IMR-90 (cell line): ENCODE measurements at regions not wholly inside any gene's neighbourhood (a gene's known extent, or its start where the extent isn't known, plus 50 kb on each side); places are given as distances from the start of the nearest gene placed in this dataset.

Source experiments
- ATAC-seq: fragments of 200-7000 bp; cut with Tn5 transposase; 2 replicates; pipeline ENCODE4 v1.9.1; 2020; ENCODE audit warnings: low read depth, mild to moderate bottlenecking, moderate library complexity
- BruUV-seq: library from RNA; stranded (reverse); fragments of 400-500 nt; replicated peaks from 2 replicates; lab custom pipeline; 2021; lab: Mats Ljungman, UMichigan
- CTCF ChIA-PET: fragments of 300-600 bp; formaldehyde crosslinking; extraction: SDS; loops from one replicate; lab custom pipeline; 2021; ENCODE audit warnings: antibody characterized with exemption; lab: Yijun Ruan, JAX
- POLR2A ChIA-PET: fragments of 300-600 bp; sonication (Branson Sonifier 250); formaldehyde crosslinking; loops from one replicate; lab custom pipeline; 2022; ENCODE audit warnings: antibody characterized with exemption; ENCODE audit not compliant: unreplicated experiment; lab: Charles Lee
- DNase-seq: peaks from one replicate; pipeline ENCODE4 v3.0.0; 2013
- H2AFZ ChIP-seq: replicated peaks from 2 replicates; pipeline ENCODE3; 2013; ENCODE audit warnings: low read length, mild to moderate bottlenecking; ENCODE audit not compliant: poor library complexity
- H2AK5ac ChIP-seq: 2 replicates; pipeline ENCODE4 v1.6.1; 2013; ENCODE audit warnings: low read depth, low read length, inconsistent platforms
- H2AK9ac ChIP-seq: replicated peaks from 2 replicates; pipeline ENCODE3; 2013; ENCODE audit warnings: mild to moderate bottlenecking, low read depth, low read length, moderate library complexity; ENCODE audit not compliant: poor library complexity
- H2BK120ac ChIP-seq: 2 replicates; pipeline ENCODE4 v1.6.1; 2013; ENCODE audit warnings: low read depth, low read length, inconsistent platforms
- H2BK15ac ChIP-seq: 3 replicates; pipeline ENCODE4 v1.6.1; 2013; ENCODE audit warnings: low read depth, low read length, inconsistent platforms
- H2BK20ac ChIP-seq: 2 replicates; pipeline ENCODE4 v1.6.1; 2013; ENCODE audit warnings: low read depth, mild to moderate bottlenecking, inconsistent platforms, low read length, moderate library complexity
- H2BK5ac ChIP-seq: 2 replicates; pipeline ENCODE4 v1.6.1; 2013; ENCODE audit warnings: mild to moderate bottlenecking, low read depth, low read length, inconsistent platforms; ENCODE audit not compliant: poor library complexity, severe bottlenecking
- H3K14ac ChIP-seq: replicated peaks from 2 replicates; pipeline ENCODE4 v1.6.1; 2013; ENCODE audit warnings: low read depth, low read length, inconsistent platforms
- H3K18ac ChIP-seq: 2 replicates; pipeline ENCODE4 v1.6.1; 2013; ENCODE audit warnings: low read depth, low read length, control low read depth
- H3K23ac ChIP-seq: 2 replicates; pipeline ENCODE4 v1.6.1; 2013; ENCODE audit warnings: low read depth, low read length, inconsistent platforms
- H3K27ac ChIP-seq: 2 replicates; pipeline ENCODE4 v1.5.1; 2013; ENCODE audit warnings: mild to moderate bottlenecking, control low read depth, low read length; ENCODE audit not compliant: insufficient read depth
- H3K27me3 ChIP-seq: 2 replicates; pipeline ENCODE4 v1.6.1; 2013; ENCODE audit warnings: low read length; ENCODE audit not compliant: control insufficient read depth, insufficient read depth
- H3K36me3 ChIP-seq: 2 replicates; pipeline ENCODE4 v1.6.1; 2013; ENCODE audit warnings: low read length, mixed read lengths; ENCODE audit not compliant: control insufficient read depth, insufficient read depth
- H3K4ac ChIP-seq: 2 replicates; pipeline ENCODE4 v1.6.1; 2013; ENCODE audit warnings: low read depth, low read length, inconsistent platforms
- H3K4me1 ChIP-seq: 2 replicates; pipeline ENCODE4 v1.6.1; 2013; ENCODE audit warnings: low read length, mixed read lengths; ENCODE audit not compliant: control insufficient read depth, insufficient read depth
- H3K4me2 ChIP-seq: 2 replicates; pipeline ENCODE4 v1.6.1; 2013; ENCODE audit warnings: low read depth, mild to moderate bottlenecking, control low read depth, low read length, moderate library complexity
- H3K4me3 ChIP-seq: 2 replicates; pipeline ENCODE4 v1.5.1; 2013; ENCODE audit warnings: low read depth, mild to moderate bottlenecking, control low read depth, low read length, moderate library complexity; ENCODE audit not compliant: insufficient read depth
- H3K56ac ChIP-seq: 2 replicates; pipeline ENCODE4 v1.6.1; 2013; ENCODE audit warnings: low read length, inconsistent platforms; ENCODE audit not compliant: insufficient read depth; ENCODE audit errors: extremely low read depth
- H3K79me1 ChIP-seq, 2 experiments: 2 replicates each; pipeline ENCODE4 v1.6.1; 2013; ENCODE audit warnings: low read length in 2 of 2, inconsistent platforms in 1 of 2, low read depth in 1 of 2
- H3K9ac ChIP-seq: 2 replicates; pipeline ENCODE4 v1.6.1; 2013; ENCODE audit warnings: low read depth, low read length, control low read depth
- H3K9me1 ChIP-seq: 2 replicates; pipeline ENCODE4 v1.6.1; 2013; ENCODE audit warnings: low read length, inconsistent platforms; ENCODE audit not compliant: insufficient read depth
- H3K9me3 ChIP-seq: 2 replicates; pipeline ENCODE4 v1.6.1; 2013; ENCODE audit warnings: low read length; ENCODE audit not compliant: control insufficient read depth, insufficient read depth
- H4K20me1 ChIP-seq: 2 replicates; pipeline ENCODE4 v1.6.1; 2013; ENCODE audit warnings: low read length, inconsistent platforms; ENCODE audit not compliant: insufficient read depth
- H4K5ac ChIP-seq: 2 replicates; pipeline ENCODE4 v1.6.1; 2013; ENCODE audit warnings: mild to moderate bottlenecking, low read depth, low read length, control low read depth
- H4K8ac ChIP-seq, 2 experiments: 2 replicates each; pipeline ENCODE4 v1.6.1; 2013; ENCODE audit warnings: low read depth in 2 of 2, low read length in 2 of 2, control low read depth in 1 of 2, inconsistent platforms in 1 of 2
- H4K91ac ChIP-seq: 2 replicates; pipeline ENCODE4 v1.6.1; 2013; ENCODE audit warnings: low read depth, low read length, inconsistent platforms; ENCODE audit not compliant: insufficient read depth
- ELK1 ChIP-seq: fragments of 150-350 bp; IDR thresholded peaks from 2 replicates; pipeline ENCODE4 v1.6.1; 2016; ENCODE audit warnings: low read depth, mild to moderate bottlenecking, low read length, moderate library complexity, borderline replicate concordance
- MAFK ChIP-seq: IDR thresholded peaks from 2 replicates; pipeline ENCODE4 v1.6.1; 2012; ENCODE audit warnings: low read depth, low read length, improper control_type of control experiment
- MXI1 ChIP-seq: IDR thresholded peaks from 2 replicates; pipeline ENCODE4 v1.6.1; 2012; ENCODE audit warnings: low read depth, mild to moderate bottlenecking, low read length, moderate library complexity, borderline replicate concordance
- POLR2A ChIP-seq: IDR thresholded peaks from 2 replicates; pipeline ENCODE4 v1.6.1; 2012; ENCODE audit warnings: mild to moderate bottlenecking, low read depth, low read length
- RAD21 ChIP-seq: IDR thresholded peaks from 2 replicates; pipeline ENCODE4 v1.6.1; 2012; ENCODE audit warnings: low read length, improper control_type of control experiment
- WGBS, 2 experiments: methylation state at CpG; one replicate each; pipeline versions ENCODE4 v1.1.5 to v1.1.7; 2013; ENCODE audit warnings: missing lambda C conversion rate in 2 of 2; ENCODE audit not compliant: insufficient read length in 1 of 2; ENCODE audit errors: extremely low coverage in 2 of 2; 5-methylcytosine and 5-hydroxymethylcytosine counted together
- dilution Hi-C: fragments of 300-500 bp; cut with HindIII; formaldehyde crosslinking; loops from one replicate; pipeline ENCODE4 v1.14.3; 2018; ENCODE audit warnings: low sequenced_read_pairs; ENCODE audit not compliant: unreplicated experiment
- in situ Hi-C: fragments of 300-500 bp; cut with MboI; formaldehyde crosslinking; loops from 3 replicates; pipeline ENCODE4 v1.14.3; 2019; ENCODE audit warnings: low sequenced_read_pairs, inconsistent platforms, mixed read lengths
- intact Hi-C: fragments of 100-400 bp; cut with micrococcal nuclease; formaldehyde crosslinking; loops from 2 replicates; pipeline ENCODE4 v1.10.0; 2022

DNA sequence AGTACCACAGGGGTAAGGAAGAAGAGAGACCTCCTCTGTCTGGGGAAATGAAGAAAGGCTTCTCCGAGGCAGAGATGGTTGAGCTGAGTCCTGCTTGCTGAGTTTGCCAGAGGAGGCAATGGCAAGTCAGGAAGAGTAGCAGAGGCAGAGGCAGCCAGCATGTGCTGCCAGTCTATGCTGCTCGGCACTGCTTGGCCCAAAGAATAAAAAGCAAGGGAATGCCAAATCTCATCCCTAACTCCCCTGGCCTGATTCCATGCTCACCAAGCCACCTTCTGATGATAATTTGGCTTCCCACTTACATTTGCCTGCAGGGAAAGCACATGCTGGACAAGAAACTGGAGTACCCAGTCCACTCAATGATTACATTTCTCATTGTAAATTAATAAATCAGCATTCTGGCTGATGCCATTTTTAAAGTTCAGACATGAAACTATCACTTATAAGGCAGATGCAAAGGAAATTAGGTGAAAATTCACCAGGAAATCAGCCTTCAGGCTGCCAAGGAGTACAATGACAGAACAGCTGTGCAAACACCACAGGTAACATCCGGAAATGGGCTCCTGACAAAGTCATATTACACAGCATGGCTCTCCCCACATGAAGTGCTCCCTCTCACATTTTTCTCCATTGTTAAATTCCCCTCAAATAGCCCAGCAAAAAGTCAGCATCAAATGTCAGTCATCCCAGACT, 245.9 kb downstream of the MTERF1 start:
- no peak overlapping the region for H4K8ac ChIP-seq
- no peak overlapping the region for H3K23ac ChIP-seq
- H2BK20ac ChIP-seq = no peak overlapping the region
- no TSS peak for BruUV-seq
- DNase-seq = no peak
- no peak overlapping the region for H2BK15ac ChIP-seq
- TF ChIP-seq MXI1 (no peak), RAD21 (no peak), MAFK (no peak), ELK1 (no peak), POLR2A (no peak)
- H4K5ac ChIP-seq = no peak overlapping the region
- no peaks in the 10 kb centered on the region for H3K9me3 ChIP-seq
- no peak overlapping the region for H2BK5ac ChIP-seq
- H2AK9ac ChIP-seq = no peak overlapping the region
- in situ Hi-C loops = no loop called here
- no peaks in the 10 kb centered on the region for H3K36me3 ChIP-seq
- H3K27ac ChIP-seq = no peak overlapping the region
- H2AFZ ChIP-seq = no peak overlapping the region
- no peak overlapping the region for H3K4ac ChIP-seq
- H3K9me1 ChIP-seq = no peaks in the 10 kb centered on the region
- dilution Hi-C loops = no loop called here
- WGBS, 2 experiments = no CpG with 5 or more reads among the region's 3 CpGs
- intact Hi-C loops = loop anchor here (5.0 kb wide), 1 partner anchor 552 kb away; no protein-coding TSS in a partner anchor
- H2BK120ac ChIP-seq = no peak overlapping the region
- no peak overlapping the region for H3K4me3 ChIP-seq
- ChIA-PET CTCF (no interaction called here), POLR2A (no interaction called here)
- H4K20me1 ChIP-seq = no peaks in the 10 kb centered on the region
- no peak overlapping the region for H3K9ac ChIP-seq
- no peak overlapping the region for H3K56ac ChIP-seq
- no peak overlapping the region for H4K91ac ChIP-seq
- H3K79me1 ChIP-seq = no peaks in the 10 kb centered on the region
- no peak overlapping the region for H2AK5ac ChIP-seq
- H3K27me3 ChIP-seq = no peaks in the 10 kb centered on the region
- no peak overlapping the region for H3K14ac ChIP-seq
- no peak for ATAC-seq
- no peak overlapping the region for H3K18ac ChIP-seq
- no peak overlapping the region for H3K4me2 ChIP-seq
- H3K4me1 ChIP-seq = no peaks in the 10 kb centered on the region
